GM19468 (cell line): ENCODE measurements at regions not wholly inside any gene's neighbourhood (a gene's known extent, or its start where the extent isn't known, plus 50 kb on each side); places are given as distances from the start of the nearest gene placed in this dataset.
"Not testable (repeated sequence)": the region's sequence is repeated elsewhere in the genome, so short reads cannot be mapped to it uniquely, and the experiment has no call there.

Experiments used
- ATAC-seq: cut with Tn5 transposase; IDR thresholded peaks from one replicate; pipeline ENCODE4 v1.9.1; 2021; ENCODE audit warnings: mild to moderate bottlenecking, moderate library complexity, moderate number of reproducible peaks; ENCODE audit not compliant: unreplicated experiment; ENCODE audit errors: extremely low read depth

GRCh38 chr13:104553186-104553585 is 1487.0 kb upstream of the SLC10A2 start:
- ATAC-seq, result no peak

GRCh38 chr13:104534847-104535246 is 1468.6 kb upstream of the SLC10A2 start:
- no peak for ATAC-seq

DNA sequence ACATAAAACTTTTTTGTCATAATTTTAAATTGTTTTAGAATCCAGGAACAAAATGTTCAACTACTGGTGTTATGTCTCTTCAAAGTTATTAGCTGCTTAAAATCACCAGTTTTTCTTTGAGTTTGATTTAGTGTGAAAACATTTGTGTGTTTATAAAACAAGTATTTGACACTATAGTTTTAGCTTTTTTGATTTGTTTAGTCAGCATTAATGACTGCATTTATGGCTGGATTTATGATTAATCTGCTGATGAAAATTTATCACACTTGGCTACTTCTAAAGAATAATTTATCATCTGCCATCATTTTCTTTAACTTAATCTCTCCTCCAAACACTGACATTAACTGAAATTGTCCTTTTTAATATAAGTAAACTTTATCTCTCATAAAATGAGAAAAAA is 1465.9 kb upstream of the SLC10A2 start:
- ATAC-seq, result no peak

GRCh38 chr13:104530741-104531140 is 1464.5 kb upstream of the SLC10A2 start:
- no peak for ATAC-seq

DNA sequence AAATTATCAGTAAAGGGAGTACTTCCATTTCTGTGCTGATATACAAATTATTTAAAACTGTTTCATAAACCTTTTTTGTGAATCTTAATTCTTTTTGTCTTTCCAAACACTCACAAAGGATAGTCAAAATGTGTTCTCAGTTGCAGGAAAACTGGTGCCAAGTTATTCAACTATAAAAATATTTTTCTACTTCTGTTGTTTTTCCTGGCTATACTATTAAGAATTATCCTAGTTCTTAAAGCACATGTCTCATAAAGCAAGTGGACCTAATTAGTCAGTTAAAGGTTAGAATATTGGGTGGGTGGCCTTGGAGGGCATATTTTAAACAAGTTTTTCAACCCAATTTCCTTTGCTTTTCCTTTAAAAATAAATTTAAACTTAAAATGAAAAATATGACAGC is 1460.3 kb upstream of the SLC10A2 start:
- no peak for ATAC-seq

- ATAC-seq, result no peak
These were observed 1459.2 kb upstream of the SLC10A2 start for GRCh38 chr13:104525467-104525866.

GRCh38 chr13:104522235-104523072 is 1456.2 kb upstream of the SLC10A2 start:
- no peak for ATAC-seq

- ATAC-seq, result no peak
These were observed 1444.2 kb upstream of the SLC10A2 start for GRCh38 chr13:104510422-104510821.

- not testable (repeated sequence) for ATAC-seq
These were observed 1427.3 kb upstream of the SLC10A2 start for GRCh38 chr13:104493502-104493901.

- ATAC-seq, result no peak
These were observed 1425.7 kb upstream of the SLC10A2 start for GRCh38 chr13:104491916-104492315.

DNA sequence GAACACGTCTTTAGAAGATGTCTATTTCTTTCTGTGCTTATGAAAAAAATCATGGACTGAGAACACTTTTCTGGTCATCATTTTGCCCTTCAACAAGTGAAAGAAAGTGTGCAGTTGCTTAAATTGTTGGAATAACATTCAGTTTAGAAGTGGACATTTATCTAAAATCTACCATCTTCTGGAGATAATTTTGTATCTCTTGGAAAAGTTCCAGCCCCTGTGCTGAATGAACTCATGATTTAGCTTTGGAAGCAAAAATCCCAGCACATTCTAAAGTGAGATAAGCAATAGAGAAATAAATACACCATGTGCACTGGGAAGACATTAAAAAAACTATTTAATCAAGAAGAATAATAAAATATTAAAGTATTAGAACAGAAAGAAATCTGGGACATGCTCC is 1420.8 kb upstream of the SLC10A2 start:
- ATAC-seq, result no peak

GRCh38 chr13:104485571-104485970 is 1419.4 kb upstream of the SLC10A2 start:
- ATAC-seq, result no peak

DNA sequence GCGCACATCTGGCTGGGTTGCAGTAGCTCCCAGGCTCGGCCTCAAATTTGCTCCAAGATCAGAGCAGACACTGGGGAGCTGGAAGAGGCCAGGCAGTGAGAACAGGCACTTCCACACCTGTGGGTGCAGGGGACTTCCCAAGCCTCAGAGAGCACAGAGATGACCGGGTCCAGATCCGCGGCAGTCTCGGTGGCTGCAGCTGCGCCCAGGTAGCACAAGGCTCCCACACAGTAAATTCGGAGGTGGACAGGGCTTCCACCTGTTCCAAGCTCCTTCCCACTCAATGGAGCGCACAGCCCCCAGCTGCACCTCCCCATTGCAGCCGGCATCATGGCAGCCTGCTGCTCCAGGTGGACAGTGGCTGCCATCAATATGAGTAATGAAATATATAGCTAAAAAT is 1417.4 kb upstream of the SLC10A2 start:
- no peak for ATAC-seq

DNA sequence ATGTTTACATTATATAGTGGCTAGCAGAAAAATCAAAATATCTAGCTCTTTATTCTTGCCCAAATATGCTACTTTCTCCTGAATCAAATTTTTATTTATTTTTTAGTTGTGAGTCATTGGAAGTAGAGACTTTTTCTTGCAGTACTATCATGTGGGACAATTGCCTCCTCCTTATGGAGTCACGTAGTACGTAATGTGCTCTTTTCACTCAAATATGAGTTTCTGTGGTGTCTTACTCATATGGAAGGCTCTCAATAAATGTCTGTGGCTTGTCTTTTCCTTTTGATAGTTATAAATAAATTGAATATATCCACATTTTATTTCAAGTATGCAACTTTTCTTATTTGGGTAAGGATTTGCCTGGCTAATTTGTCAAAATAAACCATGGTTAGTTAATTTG is 1411.0 kb upstream of the SLC10A2 start:
- no peak for ATAC-seq

GRCh38 chr13:104473936-104474335 is 1407.7 kb upstream of the SLC10A2 start:
- ATAC-seq, result no peak

DNA sequence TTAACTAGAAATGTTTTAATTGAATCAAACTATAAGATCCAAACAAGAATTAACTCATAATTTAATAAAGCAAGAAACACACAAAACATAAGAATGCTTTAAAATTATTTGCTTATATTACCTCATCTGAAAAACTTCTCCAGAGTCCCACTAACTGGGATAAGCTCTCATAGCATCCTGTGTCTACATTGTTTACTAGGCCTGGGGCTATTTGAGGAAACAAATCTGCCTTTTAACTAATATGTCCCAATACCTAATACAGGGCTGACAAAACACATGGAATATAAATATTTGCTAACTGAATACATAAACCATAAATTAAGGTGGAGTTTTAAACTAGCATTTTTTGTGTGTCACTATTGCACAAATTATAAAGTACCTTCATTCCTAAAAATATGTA is 1399.8 kb upstream of the SLC10A2 start:
- ATAC-seq, result no peak

DNA sequence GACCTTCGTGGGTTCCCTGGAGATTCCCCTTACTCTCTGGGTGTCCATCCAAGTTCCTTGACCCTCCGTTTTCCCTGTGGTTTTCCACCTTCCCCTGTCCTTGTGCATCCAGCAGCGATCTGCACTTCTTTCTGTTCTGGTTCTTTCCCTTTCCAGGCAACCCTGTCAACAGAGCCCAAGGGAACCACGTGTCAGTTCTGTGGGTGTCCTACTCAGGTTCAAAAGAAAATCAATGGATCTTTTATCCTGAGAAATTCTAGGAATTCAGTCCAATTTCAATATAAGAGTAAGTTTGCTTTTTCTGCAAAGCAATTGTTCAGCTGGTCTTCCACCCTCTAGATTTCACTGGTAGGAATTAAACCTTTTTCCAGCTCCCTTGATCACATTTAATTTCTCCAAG is 1394.8 kb upstream of the SLC10A2 start:
- ATAC-seq, result no peak

- ATAC-seq, result no peak
These were observed 1394.3 kb upstream of the SLC10A2 start for GRCh38 chr13:104460554-104460953.

GRCh38 chr13:104450006-104450405 is 1383.8 kb upstream of the SLC10A2 start:
- no peak for ATAC-seq

- no peak for ATAC-seq
These were observed 1381.1 kb upstream of the SLC10A2 start for GRCh38 chr13:104447348-104447747.

DNA sequence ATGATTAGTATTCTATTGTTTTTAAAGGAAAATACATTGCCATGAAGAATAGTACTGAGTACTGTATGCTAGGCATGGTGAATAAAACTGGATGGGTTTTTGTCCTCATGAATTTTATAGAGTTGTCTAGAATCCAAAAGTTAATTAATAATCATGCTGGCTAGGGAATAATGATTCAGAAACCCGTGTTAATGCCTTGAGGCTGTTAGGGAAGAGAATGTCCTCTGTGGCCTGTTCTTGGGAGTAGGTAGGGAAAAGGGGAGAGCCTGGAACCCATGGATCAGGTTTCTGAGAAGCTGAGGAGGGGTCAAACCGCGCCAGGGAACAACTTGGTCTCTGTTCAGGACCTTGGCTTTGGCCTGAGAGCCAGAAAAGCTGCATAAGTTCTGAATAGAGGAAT is 1376.3 kb upstream of the SLC10A2 start:
- ATAC-seq, result no peak

GRCh38 chr13:104436555-104436954 is 1370.3 kb upstream of the SLC10A2 start:
- no peak for ATAC-seq
